Mucosa of stomach (tissue), 1 donor: ENCODE measurements at regions not wholly inside any gene's neighbourhood (a gene's known extent, or its start where the extent isn't known, plus 50 kb on each side); places are given as distances from the start of the nearest gene placed in this dataset.

Experiments
- H3K27me3 ChIP-seq: one replicate; pipeline ENCODE4 v1.7.0; 2013; ENCODE audit warnings: mild to moderate bottlenecking, low read length; ENCODE audit not compliant: control insufficient read depth, insufficient read depth
- H3K36me3 ChIP-seq: one replicate; pipeline ENCODE4 v1.7.0; 2013; ENCODE audit warnings: low read length; ENCODE audit not compliant: control insufficient read depth, insufficient read depth
- H3K4me1 ChIP-seq: one replicate; pipeline ENCODE4 v1.7.0; 2013; ENCODE audit warnings: mild to moderate bottlenecking, low read length; ENCODE audit not compliant: control insufficient read depth, insufficient read depth
- H3K4me3 ChIP-seq: one replicate; pipeline ENCODE4 v1.7.0; 2013; ENCODE audit warnings: low read length
- H3K9ac ChIP-seq: one replicate; pipeline ENCODE4 v1.7.0; 2013; ENCODE audit warnings: mild to moderate bottlenecking, low read length, moderate library complexity
- H3K9me3 ChIP-seq: one replicate; pipeline ENCODE4 v1.7.0; 2013; ENCODE audit warnings: mild to moderate bottlenecking, low read length, moderate library complexity; ENCODE audit not compliant: control insufficient read depth
- donor health status: Pancreatic carcinoma.

DNA sequence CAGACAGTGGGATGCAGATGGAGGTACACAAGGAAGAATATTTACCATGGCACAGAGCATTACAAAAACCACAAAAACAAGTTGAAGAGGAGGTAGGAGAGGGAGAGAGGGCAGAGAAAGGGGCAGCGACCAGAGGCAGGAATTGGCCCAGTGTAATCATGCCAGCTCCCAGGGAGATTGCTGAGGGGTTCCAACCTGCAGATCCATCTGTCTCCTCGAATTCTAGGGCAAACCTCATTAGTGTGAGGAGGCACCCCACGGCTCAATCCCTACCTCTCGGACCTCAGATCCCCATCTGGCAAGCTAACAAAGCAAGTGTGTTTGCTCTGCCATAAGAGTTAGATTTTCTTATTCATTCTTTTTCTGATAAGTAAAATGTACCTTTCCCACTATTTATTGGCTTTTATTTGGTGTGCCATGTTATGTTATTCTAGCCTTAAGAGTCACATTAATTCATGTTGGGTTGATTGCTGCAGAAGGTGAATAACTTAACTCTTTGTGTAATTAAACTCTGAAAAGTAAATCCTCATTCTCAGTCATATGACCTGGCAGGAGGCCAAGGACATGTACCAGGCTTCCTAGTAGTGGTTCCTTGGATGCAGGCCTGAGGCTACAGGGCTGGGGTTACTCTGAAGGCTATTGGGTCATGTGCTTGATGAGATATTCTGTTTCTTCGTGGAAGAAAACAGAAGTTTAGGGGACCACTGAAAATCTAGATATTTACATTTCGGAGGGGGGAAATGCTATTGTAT lies 315.2 kb upstream of the ATP10B start:
- Histone ChIP-seq H3K9ac (no peak overlapping the region), H3K36me3 (no peaks in the 10 kb centered on the region), H3K4me3 (no peak overlapping the region), H3K4me1 (no peaks in the 10 kb centered on the region), H3K27me3 (no peaks in the 10 kb centered on the region), H3K9me3 (no peaks in the 10 kb centered on the region)

DNA sequence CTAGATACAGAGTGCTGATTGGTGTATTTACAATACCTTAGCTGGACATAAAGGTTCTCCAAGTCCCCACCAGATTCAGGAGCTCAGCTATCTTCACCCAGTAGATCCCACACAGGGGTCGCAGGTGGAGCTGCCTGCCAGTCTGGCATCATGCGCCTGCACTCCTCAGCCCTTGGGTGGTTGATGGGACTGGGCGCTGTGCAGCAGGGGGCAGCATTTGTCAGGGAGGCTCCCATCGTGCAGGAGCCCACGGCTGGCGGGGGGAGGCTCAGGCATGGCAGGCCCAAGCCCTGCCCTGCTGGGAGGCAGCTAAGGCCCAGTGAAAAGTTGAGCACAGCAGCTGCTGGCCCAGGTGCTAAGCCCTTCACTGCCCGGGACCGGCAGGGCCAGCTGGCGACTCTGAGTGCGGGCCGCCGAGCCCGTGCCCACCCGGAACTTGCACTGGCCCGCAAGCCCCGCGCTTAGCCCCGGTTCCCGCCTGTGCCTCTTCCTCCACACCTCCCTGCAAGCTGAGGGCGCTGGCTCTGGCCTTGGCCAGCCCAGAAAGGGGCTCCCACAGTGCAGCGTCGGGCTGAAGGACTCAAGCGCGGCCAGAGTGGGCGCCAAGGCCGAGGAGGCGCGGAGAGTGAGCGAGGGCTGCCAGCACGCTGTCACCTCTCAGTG lies 314.1 kb upstream of the ATP10B start:
- no peak overlapping the region for H3K9ac ChIP-seq
- no peak overlapping the region for H3K4me3 ChIP-seq
- no peaks in the 10 kb centered on the region for H3K27me3 ChIP-seq

GRCh38 chr5:161157925-161158324 lies 305.9 kb upstream of the ATP10B start:
- Histone ChIP-seq H3K4me1 (no peaks in the 10 kb centered on the region), H3K27me3 (no peaks in the 10 kb centered on the region), H3K4me3 (no peak overlapping the region), H3K9ac (no peak overlapping the region), H3K9me3 (no peaks in the 10 kb centered on the region), H3K36me3 (no peaks in the 10 kb centered on the region)

More for the DNA sequence above, 314.1 kb upstream of the ATP10B start:
- no peaks in the 10 kb centered on the region for H3K4me1 ChIP-seq
- no peaks in the 10 kb centered on the region for H3K9me3 ChIP-seq
- H3K36me3 ChIP-seq: no peaks in the 10 kb centered on the region

- Histone ChIP-seq H3K4me1 (no peaks in the 10 kb centered on the region), H3K27me3 (no peaks in the 10 kb centered on the region), H3K36me3 (no peaks in the 10 kb centered on the region), H3K9me3 (no peaks in the 10 kb centered on the region), H3K4me3 (no peak overlapping the region), H3K9ac (no peak overlapping the region)
Observed at GRCh38 chr5:161155451-161155850, 303.4 kb upstream of the ATP10B start.

DNA sequence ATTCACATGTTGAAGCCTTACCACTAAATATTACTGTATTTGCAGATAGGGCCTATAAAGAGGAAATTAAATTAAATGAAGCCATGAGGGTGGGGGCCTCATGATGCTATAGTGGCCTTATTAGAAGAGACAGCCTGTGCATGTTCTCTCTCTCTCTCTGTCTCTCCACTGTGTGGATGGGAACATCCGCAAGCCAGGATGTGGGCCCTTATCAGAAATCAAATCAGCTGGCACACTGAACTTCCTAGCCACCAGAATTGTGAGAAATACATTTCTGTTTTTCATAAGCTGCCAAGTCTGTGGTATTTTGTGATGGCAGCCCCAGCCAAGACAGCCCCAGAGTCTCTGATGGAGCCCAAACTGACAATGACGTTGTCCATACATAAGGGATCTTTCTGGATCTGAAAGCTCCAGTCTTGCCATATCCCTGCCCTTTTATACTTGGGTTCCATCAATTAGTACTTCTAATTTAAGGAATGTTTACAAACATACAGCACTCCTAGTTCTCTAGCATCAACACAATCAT lies 300.5 kb upstream of the ATP10B start:
- H3K36me3 ChIP-seq: no peaks in the 10 kb centered on the region
- H3K4me3 ChIP-seq: no peak overlapping the region
- H3K9me3 ChIP-seq: no peaks in the 10 kb centered on the region
- H3K4me1 ChIP-seq: no peaks in the 10 kb centered on the region
- H3K27me3 ChIP-seq: no peaks in the 10 kb centered on the region
- H3K9ac ChIP-seq: no peak overlapping the region

- Histone ChIP-seq H3K4me1 (no peaks in the 10 kb centered on the region), H3K9ac (no peak overlapping the region), H3K36me3 (no peaks in the 10 kb centered on the region), H3K4me3 (no peak overlapping the region), H3K9me3 (no peaks in the 10 kb centered on the region), H3K27me3 (no peaks in the 10 kb centered on the region)
Observed at GRCh38 chr5:161150441-161150988, 298.5 kb upstream of the ATP10B start.

DNA sequence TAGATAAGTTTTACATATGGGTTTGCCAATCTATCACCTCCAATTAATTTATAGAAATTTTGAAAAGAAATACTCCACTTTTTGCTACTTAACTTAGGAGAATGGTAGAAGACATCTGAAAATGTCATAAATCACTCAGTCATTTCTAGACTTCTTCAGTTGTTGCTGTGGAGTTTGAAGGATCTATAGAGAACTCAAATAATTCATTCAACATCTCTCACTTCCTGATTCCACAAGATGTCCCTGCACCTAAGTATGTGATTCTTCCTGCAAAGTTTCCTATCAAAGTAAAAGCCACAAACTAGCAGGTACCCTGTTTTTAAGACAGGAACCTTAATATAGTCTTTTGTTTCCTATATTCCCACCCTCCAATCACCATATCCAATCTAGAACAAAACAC lies 297.1 kb upstream of the ATP10B start:
- H3K4me1 ChIP-seq: no peaks in the 10 kb centered on the region
- H3K9ac ChIP-seq: no peak overlapping the region
- H3K9me3 ChIP-seq: no peaks in the 10 kb centered on the region
- H3K4me3 ChIP-seq: no peak overlapping the region
- H3K36me3 ChIP-seq: no peaks in the 10 kb centered on the region
- H3K27me3 ChIP-seq: no peaks in the 10 kb centered on the region

GRCh38 chr5:161138751-161139455 lies 286.9 kb upstream of the ATP10B start:
- Histone ChIP-seq H3K4me1 (no peaks in the 10 kb centered on the region), H3K4me3 (no peak overlapping the region), H3K27me3 (no peaks in the 10 kb centered on the region), H3K9me3 (no peaks in the 10 kb centered on the region), H3K36me3 (no peaks in the 10 kb centered on the region), H3K9ac (no peak overlapping the region)

GRCh38 chr5:161134956-161135355 lies 282.9 kb upstream of the ATP10B start:
- H3K9ac ChIP-seq: no peak overlapping the region
- H3K27me3 ChIP-seq: no peaks in the 10 kb centered on the region
- no peaks in the 10 kb centered on the region for H3K9me3 ChIP-seq
- no peaks in the 10 kb centered on the region for H3K36me3 ChIP-seq
- H3K4me1 ChIP-seq: no peaks in the 10 kb centered on the region
- H3K4me3 ChIP-seq: no peak overlapping the region

DNA sequence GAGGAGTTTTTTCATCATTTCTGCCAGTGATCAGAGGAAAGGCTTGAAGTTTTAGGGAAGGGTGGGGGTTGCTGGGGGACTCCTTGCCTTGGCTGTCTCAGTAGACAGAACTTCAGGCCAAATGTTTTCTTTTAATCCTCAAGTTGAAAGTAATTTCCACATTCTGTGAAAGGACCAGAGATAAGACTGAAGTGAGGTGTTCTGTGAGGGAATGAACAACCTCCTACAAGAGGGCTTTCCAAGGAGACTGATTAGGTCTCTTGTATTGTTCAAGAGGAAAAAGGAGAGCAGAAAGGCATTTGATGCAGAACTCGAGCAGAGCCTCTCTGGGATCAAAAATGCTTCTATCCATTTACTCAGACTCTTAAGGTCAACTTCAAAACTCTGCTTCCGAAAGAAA lies 282.1 kb upstream of the ATP10B start:
- Histone ChIP-seq H3K36me3 (no peaks in the 10 kb centered on the region), H3K27me3 (no peaks in the 10 kb centered on the region)

DNA sequence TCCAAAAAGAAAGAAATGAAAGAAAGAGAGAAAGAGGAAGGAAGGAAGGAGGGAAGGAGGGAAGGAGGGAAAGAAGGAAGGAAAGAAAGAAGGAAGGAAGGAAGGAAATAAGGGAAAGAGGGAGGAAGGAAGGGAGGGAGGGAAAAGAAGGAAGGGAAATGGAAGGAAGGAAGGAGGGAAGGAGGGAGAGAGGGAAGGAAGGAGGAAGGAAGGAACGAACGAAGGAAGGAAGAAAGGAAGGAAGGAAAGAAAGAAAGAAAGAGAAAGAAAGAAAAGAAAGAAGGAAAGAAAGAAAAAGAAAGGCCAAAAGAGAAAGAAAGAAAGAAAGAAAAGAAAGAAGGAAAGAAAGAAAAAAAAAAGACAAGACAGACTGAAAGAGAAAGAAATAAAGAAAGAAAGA lies 263.9 kb upstream of the ATP10B start:
- Histone ChIP-seq H3K36me3 (no peaks in the 10 kb centered on the region), H3K4me3 (no peak overlapping the region), H3K9ac (no peak overlapping the region), H3K4me1 (no peaks in the 10 kb centered on the region), H3K9me3 (no peaks in the 10 kb centered on the region), H3K27me3 (no peaks in the 10 kb centered on the region)

More for the DNA sequence above, 282.1 kb upstream of the ATP10B start:
- Histone ChIP-seq H3K9ac (no peak overlapping the region), H3K9me3 (no peaks in the 10 kb centered on the region), H3K4me1 (no peaks in the 10 kb centered on the region), H3K4me3 (no peak overlapping the region)

DNA sequence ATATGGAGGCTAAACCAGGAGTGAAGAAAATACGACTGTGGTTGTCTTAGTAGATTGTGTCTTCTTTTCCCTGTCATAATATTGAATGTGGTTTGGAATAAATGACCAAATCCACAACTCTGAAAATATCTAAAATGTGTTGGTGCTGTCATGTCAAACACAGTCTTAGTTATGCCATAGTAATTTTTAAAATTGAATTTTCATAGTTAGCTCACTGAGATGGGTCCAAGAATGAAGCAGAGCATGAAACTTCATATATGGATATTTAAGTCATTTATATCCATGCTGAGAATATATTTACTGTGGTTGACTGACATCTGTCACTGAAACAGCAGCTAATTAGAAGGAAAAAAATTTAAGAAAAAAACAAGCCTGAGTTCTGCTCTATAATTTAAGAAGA lies 260.4 kb upstream of the ATP10B start:
- H3K36me3 ChIP-seq: no peaks in the 10 kb centered on the region
- no peaks in the 10 kb centered on the region for H3K9me3 ChIP-seq
- H3K4me3 ChIP-seq: no peak overlapping the region
- no peaks in the 10 kb centered on the region for H3K27me3 ChIP-seq
- no peaks in the 10 kb centered on the region for H3K4me1 ChIP-seq
- H3K9ac ChIP-seq: no peak overlapping the region
